OCI-LY1 (cell line): ENCODE measurements at regions not wholly inside any gene's neighbourhood (a gene's known extent, or its start where the extent isn't known, plus 50 kb on each side); places are given as distances from the start of the nearest gene placed in this dataset.

Source experiments
- CTCF ChIP-seq: fragments of 200-600 bp; sonication (generic), shearing (Covaris generic); IDR thresholded peaks from 2 replicates; pipeline ENCODE4 v1.5.1; 2017; ENCODE audit warnings: mild to moderate bottlenecking, antibody characterized with exemption, low read length, moderate library complexity, mixed read lengths
- EZH2 ChIP-seq: fragments of 200-600 bp; sonication (generic), shearing (Covaris generic); IDR thresholded peaks from 2 replicates; pipeline ENCODE4 v1.8.0; 2017; ENCODE audit warnings: borderline replicate concordance, mixed run types, mild to moderate bottlenecking, antibody characterized with exemption, low read length, moderate library complexity, mixed read lengths

- TF ChIP-seq EZH2, result no peak
- TF ChIP-seq CTCF, result no peak
These were observed 141.8 kb downstream of the GALC start for GRCh38 chr14:87851190-87851589.
